ENCODE measurements at regions not wholly inside any gene's neighbourhood (a gene's known extent, or its start where the extent isn't known, plus 50 kb on each side); places are given as distances from the start of the nearest gene placed in this dataset.
"Not testable (repeated sequence)": the region's sequence is repeated elsewhere in the genome, so short reads cannot be mapped to it uniquely, and the experiment has no call there.

DNA sequence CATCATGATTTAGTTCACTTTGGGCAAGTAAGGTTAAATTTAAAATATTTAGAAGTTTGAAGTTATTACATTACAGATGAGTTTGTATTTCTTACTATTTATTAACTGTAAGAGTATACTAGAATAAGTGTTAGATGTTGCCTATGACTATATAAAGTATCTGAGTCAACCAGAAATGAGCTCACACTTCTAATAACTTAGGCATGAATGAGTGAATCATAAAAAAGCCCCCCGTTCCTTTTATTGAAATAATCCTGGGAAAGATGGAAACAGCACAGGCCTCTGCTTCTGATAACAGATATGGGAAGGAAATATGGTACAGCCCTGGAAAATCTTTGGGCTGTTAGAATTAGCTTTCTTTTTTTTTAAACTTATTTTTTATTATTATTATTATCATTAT is 66.6 kb upstream of the TGFBR2 start:
- no peak for DNase-seq

DNA sequence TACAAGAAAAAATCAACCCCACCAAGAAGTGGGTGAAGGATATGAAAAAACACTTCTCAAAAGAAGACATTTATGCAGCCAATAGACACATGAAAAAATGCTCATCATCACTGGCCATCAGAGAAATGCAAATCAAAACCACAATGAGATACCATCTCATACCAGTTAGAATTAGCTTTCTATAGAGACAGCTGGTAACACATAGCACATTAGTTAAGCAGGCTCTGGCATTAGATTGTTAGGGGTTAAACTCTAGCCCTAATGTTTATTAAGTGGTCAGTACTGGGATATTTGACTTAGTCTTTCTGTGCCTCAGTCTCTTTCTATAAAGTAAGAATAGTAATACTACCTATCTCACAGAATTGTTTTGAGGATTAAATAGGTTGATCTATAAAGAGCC is 65.2 kb upstream of the TGFBR2 start:
- DNase-seq = not testable (repeated sequence)

DNA sequence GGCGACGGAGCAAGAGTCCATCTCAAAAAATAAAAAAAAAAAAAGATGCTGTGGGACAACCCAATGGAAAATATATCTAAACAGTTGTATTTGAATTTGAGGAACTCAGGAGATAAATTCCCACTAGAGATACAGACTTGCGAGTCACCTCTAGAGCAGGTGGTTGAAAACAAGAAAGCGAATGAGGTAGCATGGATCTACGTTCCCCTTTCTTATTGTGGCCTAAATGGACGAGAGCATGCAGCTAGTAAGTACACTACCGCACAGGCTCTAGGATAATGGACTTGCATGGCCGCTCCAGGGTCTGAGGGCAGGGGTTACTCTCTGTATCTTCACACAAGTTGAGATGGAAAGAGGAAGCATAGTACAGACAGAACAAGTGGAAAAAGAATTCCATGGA is 63.5 kb upstream of the TGFBR2 start:
- no peak for DNase-seq

- no peak for DNase-seq
Observed at GRCh38 chr3:30544812-30545211, 61.6 kb upstream of the TGFBR2 start.

- DNase-seq = no peak
Observed at GRCh38 chr3:30546934-30547333, 59.5 kb upstream of the TGFBR2 start.

- DNase-seq = no peak
Observed at GRCh38 chr3:30547716-30548115, 58.7 kb upstream of the TGFBR2 start.

GRCh38 chr3:30548600-30548999 is 57.8 kb upstream of the TGFBR2 start:
- DNase-seq = peak; percentile 19 to 25

- no peak for DNase-seq
Observed at GRCh38 chr3:30549600-30549999, 56.8 kb upstream of the TGFBR2 start.

- DNase-seq = no peak
Observed at GRCh38 chr3:30550246-30550645, 56.2 kb upstream of the TGFBR2 start.

- no peak for DNase-seq
Observed at GRCh38 chr3:30551266-30551665, 55.1 kb upstream of the TGFBR2 start.

GRCh38 chr3:30551927-30552326 is 54.5 kb upstream of the TGFBR2 start:
- no peak for DNase-seq

DNA sequence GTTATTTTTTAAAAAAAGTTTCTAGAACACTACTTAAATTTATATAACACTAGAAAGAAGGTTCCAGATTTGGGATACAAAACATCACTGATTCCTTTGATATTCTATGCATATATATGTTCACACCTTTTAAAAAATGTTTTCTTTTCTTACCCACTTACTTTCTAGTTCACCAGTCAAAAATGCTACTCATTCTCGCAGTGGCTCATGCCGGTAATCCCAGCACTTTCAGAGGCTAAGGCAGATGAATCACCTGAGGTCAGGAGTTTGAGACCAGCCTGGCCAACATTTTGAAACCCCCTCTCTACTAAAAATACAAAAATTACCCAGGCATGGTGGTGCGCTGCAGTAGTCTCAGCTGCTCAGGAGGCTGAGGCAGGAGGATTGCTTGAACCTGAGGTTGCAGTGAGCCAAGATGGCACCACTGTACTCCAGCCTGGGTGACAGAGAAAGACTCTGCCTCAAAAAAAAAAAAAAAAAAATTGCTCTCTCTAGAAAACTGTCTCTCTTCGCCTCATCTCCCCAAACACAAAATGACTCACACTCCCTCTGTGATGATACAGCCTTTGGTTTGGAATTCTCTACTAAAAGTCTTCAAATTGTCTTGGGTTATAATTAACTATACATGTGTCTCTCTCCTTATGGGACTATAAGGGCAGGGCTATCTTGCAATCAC is 52.6 kb upstream of the TGFBR2 start:
- no peak for DNase-seq

DNA sequence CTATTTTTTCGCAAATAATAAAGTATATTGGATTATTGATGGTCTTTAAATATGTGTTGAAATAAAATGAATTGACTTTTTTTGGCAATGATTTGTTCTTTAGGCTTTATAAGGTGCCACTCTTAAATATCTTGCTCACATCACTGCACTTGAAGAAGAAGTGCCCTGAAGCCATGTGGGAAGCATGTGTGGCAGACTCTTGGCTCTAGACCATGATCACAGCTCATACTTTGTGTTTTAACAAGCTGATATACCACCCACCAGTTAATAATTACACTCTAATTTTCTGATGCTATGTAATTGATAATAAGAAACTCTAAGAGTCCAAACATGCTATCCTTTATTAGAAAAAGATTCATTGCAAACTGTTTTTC is 52.1 kb upstream of the TGFBR2 start:
- DNase-seq = no peak

- DNase-seq = no peak
Observed at GRCh38 chr3:30555968-30556367, 50.4 kb upstream of the TGFBR2 start.
